GM18498 (cell line): ENCODE measurements at regions not wholly inside any gene's neighbourhood (a gene's known extent, or its start where the extent isn't known, plus 50 kb on each side); places are given as distances from the start of the nearest gene placed in this dataset.

ENCODE experiments used
- ATAC-seq: cut with Tn5 transposase; IDR thresholded peaks from one replicate; pipeline ENCODE4 v1.9.1; 2021; ENCODE audit warnings: mild to moderate bottlenecking, moderate library complexity; ENCODE audit not compliant: unreplicated experiment

DNA sequence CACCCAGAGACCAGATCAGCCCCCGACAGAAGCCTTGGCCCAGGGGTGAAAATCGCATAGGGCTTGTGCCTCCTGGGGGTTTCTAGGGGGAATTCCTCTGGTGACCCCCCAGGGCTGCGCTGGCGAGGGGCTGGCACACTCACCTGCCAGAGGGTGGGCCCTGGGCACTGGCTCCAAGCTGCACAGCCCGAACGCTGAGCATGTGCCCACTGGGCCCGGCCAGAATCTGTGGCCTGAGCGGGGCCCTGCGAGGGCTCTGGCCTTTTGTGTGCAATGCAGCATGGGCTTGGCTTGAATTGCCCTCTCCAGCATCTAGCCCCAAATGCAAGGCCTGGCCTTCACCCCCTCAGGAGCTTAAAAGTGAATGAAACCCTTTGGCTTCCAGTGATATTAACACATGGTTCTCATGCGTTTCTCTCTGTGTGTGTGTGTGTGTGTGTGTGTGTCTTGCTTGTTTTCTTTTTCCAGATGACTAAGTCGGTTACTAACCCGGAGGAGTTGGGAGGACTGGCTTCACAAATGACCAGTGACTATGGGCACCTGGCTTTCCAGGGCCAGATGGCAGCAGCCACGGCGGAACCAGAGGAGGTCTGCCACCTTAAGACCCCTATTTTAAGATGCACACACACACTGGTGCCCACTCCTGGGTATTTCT is 259.1 kb upstream of the TPM1 start:
- ATAC-seq, result no peak

- no peak for ATAC-seq
Measured at GRCh38 chr15:62785881-62786828, 256.4 kb upstream of the TPM1 start.

GRCh38 chr15:62787401-62787800 is 255.1 kb upstream of the TPM1 start:
- ATAC-seq, result no peak

DNA sequence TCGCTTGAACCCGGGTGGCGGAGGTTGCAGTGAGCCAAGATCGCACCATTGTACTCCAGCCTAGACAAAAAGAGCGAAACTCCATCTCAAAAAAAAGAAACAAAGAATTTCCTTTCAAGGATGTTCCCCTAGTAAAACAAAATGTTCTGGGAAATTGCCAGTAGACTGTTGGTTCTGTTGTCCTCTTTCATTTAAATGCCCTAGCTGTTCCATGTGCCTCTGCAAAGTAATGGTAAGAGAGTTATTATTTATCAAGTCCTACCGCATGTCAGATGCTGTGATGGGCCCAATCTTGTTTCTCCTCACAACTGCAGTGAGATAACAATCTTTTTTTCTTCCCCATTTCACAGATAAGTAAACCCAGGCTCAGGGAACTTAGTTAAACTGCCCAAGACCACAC is 254.3 kb upstream of the TPM1 start:
- ATAC-seq, result no peak

- ATAC-seq, result no peak
Measured at GRCh38 chr15:62790546-62790945, 252.0 kb upstream of the TPM1 start.

- no peak for ATAC-seq
Measured at GRCh38 chr15:62791694-62792093, 250.9 kb upstream of the TPM1 start.

- ATAC-seq, result no peak
Measured at GRCh38 chr15:62792986-62793751, 249.4 kb upstream of the TPM1 start.

DNA sequence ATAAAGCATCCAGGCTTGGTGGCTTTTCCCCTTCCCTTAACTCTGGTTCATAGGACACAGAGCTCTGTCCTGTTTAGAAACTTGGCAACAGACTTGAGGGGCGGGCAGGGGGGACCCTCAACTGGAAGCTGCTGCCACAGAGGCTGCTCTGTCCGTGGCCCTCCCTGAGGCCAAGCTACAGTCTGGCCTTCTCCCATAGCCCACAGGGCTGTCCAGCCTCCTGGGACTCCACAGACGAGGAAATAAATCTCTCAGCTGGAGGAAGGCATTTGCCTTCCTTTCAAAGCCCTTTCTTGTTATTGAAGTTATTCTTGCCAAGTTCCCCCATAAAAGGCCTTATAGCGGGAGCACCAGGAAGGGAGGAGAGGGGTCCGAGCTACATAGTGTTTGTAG is 248.8 kb upstream of the TPM1 start:
- ATAC-seq, result no peak

- no peak for ATAC-seq
Measured at GRCh38 chr15:62795171-62795570, 247.4 kb upstream of the TPM1 start.

GRCh38 chr15:62795700-62796695 is 246.5 kb upstream of the TPM1 start:
- ATAC-seq, result no peak

- no peak for ATAC-seq
Measured at GRCh38 chr15:62797171-62797570, 245.4 kb upstream of the TPM1 start.

GRCh38 chr15:62798536-62798935 is 244.0 kb upstream of the TPM1 start:
- no peak for ATAC-seq

- ATAC-seq, result no peak
Measured at GRCh38 chr15:62799037-62799436, 243.5 kb upstream of the TPM1 start.

- ATAC-seq, result no peak
Measured at GRCh38 chr15:62799919-62800318, 242.6 kb upstream of the TPM1 start.

DNA sequence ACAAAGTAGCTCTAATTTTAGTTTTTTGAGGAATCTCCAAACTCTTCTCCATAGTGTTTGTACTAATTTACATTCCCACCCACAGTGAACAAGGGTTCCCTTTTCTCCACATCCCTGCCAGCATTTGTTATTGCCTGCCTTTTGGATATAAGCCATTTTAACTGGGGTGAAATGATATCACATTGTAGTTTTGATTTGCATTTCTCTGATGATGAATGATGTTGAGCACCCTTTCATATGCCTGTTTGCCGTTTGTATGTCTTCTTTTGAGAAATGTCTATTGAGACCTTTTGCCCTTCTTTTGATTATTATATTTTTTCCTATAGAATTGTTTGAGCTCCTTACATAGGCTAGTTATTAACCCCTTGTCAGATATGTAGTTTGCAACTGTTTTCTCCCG is 239.9 kb upstream of the TPM1 start:
- no peak for ATAC-seq

DNA sequence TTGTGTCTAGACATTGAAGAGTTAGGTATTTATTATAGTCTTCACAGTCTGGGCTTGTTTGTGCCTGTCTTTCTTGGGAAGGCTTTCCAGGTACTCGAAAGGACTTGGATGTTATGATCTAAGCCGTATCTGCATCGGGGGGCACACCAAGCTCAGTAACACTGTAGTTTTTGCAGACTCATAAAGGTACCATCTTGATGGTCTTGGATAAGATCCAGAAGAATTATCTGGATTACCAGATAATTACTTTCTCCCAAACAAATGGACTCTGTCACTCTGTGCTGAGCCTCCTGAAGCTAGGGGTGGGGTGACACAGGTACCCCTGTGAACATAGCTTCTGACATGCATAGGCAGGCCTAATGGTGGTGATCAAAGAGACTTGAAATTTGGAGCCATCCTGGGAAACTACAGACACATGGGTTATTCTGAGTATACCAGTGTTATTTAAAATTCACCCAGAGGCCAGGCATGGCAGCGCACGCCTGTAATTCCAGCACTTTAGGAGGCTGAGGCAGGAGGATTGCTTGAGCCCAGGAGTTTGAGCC is 238.6 kb upstream of the TPM1 start:
- ATAC-seq, result no peak

DNA sequence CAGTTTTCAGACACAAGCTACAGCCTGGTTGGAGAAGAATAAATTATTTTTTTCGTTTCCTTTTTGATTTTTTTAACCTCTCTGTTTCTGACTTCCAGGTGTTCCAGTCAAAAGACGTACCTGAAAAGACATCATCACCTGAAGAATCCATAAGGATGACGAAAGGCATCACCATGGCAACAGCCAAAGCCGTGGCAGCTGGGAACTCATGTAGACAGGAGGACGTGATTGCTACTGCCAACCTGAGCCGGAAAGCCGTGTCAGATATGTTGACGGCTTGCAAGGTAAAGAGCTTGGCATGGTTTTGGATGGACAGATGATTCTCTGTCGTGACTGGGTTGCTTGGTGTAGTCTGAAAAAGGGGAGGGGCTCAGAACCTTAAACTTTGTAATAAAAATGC is 237.0 kb upstream of the TPM1 start:
- ATAC-seq, result no peak

DNA sequence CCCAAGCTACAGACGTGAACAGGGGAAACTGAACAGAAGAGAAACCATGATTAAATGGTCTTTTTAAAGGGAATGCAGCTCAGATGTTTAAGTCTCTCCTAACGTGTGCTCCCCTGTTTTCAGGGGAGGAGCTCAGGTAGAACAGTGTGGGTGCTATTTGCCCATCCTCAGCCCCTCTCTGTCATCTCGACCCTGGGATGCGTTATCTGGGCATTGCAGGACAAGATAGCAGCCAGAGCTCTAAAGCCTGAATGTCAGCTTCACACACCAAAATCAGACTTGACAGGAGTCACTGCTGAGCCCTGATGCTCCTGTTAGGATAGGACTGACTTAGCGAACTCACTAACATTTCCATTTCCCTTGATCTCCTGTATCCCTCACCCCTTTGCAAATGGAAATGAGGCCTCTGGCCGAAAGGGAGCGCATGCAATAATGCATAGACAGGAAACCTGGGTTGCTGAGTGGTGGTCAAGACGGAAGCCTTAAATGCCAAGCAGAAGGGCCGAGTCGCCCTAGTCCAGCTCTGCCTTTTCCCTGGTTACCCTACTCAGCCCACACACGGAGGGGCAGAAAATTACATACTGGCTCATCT is 234.9 kb upstream of the TPM1 start:
- no peak for ATAC-seq

- no peak for ATAC-seq
Measured at GRCh38 chr15:62809115-62809967, 233.2 kb upstream of the TPM1 start.
